SK-N-SH (cell line): ENCODE measurements at regions not wholly inside any gene's neighbourhood (a gene's known extent, or its start where the extent isn't known, plus 50 kb on each side); places are given as distances from the start of the nearest gene placed in this dataset.

Source experiments
- EZH2phosphoT487 ChIP-seq: fragments of 200-600 bp; sonication (generic); IDR thresholded peaks from 2 replicates; pipeline ENCODE4 v1.6.1; 2017; ENCODE audit warnings: low read depth, mixed run types, mild to moderate bottlenecking, antibody characterized with exemption, moderate library complexity, borderline replicate concordance
- FOXJ3 ChIP-seq: sonication (generic); formaldehyde crosslinking; IDR thresholded peaks from 2 replicates; pipeline ENCODE4 v1.5.1; 2020; ENCODE audit warnings: mild to moderate bottlenecking, missing genetic modification reagents
- NFIC ChIP-seq: IDR thresholded peaks from 2 replicates; pipeline ENCODE4 v1.4.0; 2012; ENCODE audit warnings: borderline replicate concordance
- SIN3A ChIP-seq: IDR thresholded peaks from 2 replicates; pipeline ENCODE4 v1.6.1; 2012; ENCODE audit warnings: low read depth, mild to moderate bottlenecking, low read length, moderate library complexity, borderline replicate concordance
- TEAD4 ChIP-seq: IDR thresholded peaks from 2 replicates; pipeline ENCODE4 v1.4.0; 2012; ENCODE audit warnings: mild to moderate bottlenecking, borderline replicate concordance; ENCODE audit not compliant: insufficient read depth
- TF ChIP-seq, protein P1 (sequence below): fragments of 200-600 bp; sonication (generic); IDR thresholded peaks from 2 replicates; pipeline ENCODE4 v1.6.1; 2017; ENCODE audit warnings: antibody characterized with exemption, mild to moderate bottlenecking, moderate library complexity
- TF ChIP-seq, protein P2 (sequence below): fragments of 150-350 bp; IDR thresholded peaks from 2 replicates; pipeline ENCODE4 v1.6.1; 2017; ENCODE audit warnings: antibody characterized with exemption, low read length, low read depth, borderline replicate concordance
- TF ChIP-seq, protein P3 (sequence below): IDR thresholded peaks from 2 replicates; pipeline ENCODE4 v1.4.0; 2012; ENCODE audit warnings: low read depth, borderline replicate concordance
- TF ChIP-seq, protein P4 (sequence below): IDR thresholded peaks from 2 replicates; pipeline ENCODE4; 2012
- TF ChIP-seq, protein P5 (sequence below): IDR thresholded peaks from 2 replicates; pipeline ENCODE4 v1.4.0; 2012; ENCODE audit warnings: low read depth

DNA sequence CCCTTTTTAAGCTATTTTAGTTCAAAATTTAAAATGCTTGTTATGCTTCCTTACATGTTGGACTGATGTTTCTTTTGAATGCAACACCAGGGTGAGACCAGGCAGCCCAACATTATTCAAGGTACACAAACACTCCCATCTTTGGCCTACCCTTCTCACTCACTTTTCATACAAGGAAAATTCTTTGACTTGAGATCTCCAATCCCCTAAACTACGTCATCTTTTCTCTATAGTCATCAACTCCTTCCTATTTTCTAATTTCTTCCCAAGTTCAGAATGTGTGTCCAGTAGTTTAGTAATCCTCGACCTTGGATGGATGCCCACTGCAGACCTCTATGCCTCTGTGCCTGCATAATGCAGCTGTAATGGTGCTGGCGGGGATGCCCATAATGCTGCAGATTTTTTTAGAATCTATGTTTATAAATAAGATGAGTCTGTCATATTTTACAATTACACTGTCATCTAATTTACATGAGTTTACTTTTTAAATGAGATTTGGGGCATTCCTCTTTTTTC, 108.7 kb downstream of the ID4 start:
- TF ChIP-seq, protein P1, sequence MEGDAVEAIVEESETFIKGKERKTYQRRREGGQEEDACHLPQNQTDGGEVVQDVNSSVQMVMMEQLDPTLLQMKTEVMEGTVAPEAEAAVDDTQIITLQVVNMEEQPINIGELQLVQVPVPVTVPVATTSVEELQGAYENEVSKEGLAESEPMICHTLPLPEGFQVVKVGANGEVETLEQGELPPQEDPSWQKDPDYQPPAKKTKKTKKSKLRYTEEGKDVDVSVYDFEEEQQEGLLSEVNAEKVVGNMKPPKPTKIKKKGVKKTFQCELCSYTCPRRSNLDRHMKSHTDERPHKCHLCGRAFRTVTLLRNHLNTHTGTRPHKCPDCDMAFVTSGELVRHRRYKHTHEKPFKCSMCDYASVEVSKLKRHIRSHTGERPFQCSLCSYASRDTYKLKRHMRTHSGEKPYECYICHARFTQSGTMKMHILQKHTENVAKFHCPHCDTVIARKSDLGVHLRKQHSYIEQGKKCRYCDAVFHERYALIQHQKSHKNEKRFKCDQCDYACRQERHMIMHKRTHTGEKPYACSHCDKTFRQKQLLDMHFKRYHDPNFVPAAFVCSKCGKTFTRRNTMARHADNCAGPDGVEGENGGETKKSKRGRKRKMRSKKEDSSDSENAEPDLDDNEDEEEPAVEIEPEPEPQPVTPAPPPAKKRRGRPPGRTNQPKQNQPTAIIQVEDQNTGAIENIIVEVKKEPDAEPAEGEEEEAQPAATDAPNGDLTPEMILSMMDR, result no peak
- TF ChIP-seq, protein P2, sequence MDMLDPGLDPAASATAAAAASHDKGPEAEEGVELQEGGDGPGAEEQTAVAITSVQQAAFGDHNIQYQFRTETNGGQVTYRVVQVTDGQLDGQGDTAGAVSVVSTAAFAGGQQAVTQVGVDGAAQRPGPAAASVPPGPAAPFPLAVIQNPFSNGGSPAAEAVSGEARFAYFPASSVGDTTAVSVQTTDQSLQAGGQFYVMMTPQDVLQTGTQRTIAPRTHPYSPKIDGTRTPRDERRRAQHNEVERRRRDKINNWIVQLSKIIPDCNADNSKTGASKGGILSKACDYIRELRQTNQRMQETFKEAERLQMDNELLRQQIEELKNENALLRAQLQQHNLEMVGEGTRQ, result no peak
- TF ChIP-seq, protein P3, sequence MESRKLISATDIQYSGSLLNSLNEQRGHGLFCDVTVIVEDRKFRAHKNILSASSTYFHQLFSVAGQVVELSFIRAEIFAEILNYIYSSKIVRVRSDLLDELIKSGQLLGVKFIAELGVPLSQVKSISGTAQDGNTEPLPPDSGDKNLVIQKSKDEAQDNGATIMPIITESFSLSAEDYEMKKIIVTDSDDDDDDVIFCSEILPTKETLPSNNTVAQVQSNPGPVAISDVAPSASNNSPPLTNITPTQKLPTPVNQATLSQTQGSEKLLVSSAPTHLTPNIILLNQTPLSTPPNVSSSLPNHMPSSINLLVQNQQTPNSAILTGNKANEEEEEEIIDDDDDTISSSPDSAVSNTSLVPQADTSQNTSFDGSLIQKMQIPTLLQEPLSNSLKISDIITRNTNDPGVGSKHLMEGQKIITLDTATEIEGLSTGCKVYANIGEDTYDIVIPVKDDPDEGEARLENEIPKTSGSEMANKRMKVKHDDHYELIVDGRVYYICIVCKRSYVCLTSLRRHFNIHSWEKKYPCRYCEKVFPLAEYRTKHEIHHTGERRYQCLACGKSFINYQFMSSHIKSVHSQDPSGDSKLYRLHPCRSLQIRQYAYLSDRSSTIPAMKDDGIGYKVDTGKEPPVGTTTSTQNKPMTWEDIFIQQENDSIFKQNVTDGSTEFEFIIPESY, result no peak
- TF ChIP-seq, protein P4, sequence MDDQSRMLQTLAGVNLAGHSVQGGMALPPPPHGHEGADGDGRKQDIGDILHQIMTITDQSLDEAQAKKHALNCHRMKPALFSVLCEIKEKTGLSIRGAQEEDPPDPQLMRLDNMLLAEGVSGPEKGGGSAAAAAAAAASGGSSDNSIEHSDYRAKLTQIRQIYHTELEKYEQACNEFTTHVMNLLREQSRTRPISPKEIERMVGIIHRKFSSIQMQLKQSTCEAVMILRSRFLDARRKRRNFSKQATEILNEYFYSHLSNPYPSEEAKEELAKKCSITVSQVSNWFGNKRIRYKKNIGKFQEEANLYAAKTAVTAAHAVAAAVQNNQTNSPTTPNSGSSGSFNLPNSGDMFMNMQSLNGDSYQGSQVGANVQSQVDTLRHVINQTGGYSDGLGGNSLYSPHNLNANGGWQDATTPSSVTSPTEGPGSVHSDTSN, result no peak
- TF ChIP-seq, protein P5, sequence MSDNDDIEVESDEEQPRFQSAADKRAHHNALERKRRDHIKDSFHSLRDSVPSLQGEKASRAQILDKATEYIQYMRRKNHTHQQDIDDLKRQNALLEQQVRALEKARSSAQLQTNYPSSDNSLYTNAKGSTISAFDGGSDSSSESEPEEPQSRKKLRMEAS, result no peak
- TF ChIP-seq FOXJ3 (no peak), NFIC (no peak), EZH2phosphoT487 (no peak), SIN3A (no peak), TEAD4 (no peak)
